HS-5 (cell line): ENCODE measurements at regions not wholly inside any gene's neighbourhood (a gene's known extent, or its start where the extent isn't known, plus 50 kb on each side); places are given as distances from the start of the nearest gene placed in this dataset.
A peak's percentile ranks its signal among the peaks of the same experiment; 100 is the strongest.

Source experiments
- DNase-seq: peaks from one replicate; pipeline ENCODE4 v3.0.0-alpha.2; 2012; ENCODE audit warnings: low read depth

DNA sequence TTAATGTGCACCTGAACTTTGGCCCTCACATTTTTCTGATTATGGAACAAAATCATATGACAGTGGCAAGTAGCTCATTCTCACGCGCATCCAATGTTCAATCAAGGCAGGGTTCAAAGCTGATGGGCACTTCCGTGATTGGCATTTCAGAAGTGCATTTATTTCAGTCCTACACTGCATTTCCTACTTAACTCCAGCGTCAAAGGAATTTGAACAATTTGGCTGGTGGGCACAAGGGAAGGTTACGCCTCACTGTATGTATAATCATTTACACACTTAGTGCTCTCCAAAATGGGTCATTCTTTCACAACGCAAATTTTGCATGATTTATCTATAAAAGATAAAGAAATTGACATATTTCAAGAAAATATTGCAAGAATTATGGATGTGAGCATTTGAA lies 167.9 kb upstream of the VLDLR start:
- no peak for DNase-seq

DNA sequence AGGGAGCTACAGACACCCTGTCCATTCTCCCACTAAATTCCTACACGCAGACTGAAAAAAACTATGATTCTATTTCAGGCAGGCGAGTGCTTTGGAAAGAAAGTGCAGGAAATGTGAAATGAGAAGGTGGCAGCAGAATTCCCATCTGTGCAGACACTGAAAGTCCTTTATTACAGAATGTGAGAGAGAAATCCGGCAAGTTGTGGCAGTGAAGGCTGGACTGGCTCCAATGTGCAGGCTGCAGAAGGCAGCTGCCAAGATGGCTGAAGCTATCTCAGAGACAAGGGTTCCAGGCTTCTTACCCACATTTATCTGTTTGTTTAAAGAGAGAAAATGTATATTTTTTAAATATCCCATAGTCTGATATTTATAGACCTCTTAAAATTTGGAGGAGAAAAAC lies 161.8 kb upstream of the VLDLR start:
- no peak for DNase-seq

DNA sequence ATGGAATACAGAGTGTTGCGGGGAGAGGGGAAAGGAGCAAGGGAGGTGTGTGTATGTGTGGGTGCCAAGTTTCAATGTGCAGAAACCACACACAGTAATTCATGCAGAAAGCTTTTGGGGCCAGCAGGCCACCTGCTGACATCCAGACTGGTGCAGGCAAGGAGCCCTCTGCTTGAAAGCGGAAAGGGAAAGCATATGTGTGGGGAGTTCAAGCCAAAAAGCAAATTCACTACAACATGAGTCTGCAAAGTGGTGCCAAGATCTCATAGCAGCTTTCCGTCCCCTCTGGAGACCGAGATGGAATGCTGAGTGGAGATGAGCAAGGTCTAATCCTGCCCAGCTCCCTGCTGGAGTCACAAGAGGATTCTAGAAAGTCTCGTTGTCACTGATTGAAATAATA lies 159.7 kb upstream of the VLDLR start:
- DNase-seq, result no peak

DNA sequence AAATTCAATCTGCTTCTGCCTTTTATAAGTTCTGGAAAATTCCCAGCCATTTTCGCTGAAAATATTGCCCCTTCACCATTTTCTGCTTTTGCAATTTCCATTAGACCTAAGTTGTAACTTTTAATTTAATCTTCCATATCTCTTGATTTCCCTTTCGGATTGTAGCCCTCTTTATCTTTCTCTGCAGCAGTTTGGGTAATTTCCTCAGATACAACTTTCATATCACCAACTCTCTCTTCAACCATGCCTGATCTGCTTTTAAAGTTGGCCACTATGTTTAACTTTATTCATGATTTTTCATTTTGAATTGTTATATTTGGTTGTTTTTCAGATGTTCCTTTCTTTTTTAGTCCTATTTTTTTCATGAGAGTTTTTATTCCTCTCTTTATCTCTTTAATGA lies 157.0 kb upstream of the VLDLR start:
- DNase-seq, result no peak

DNA sequence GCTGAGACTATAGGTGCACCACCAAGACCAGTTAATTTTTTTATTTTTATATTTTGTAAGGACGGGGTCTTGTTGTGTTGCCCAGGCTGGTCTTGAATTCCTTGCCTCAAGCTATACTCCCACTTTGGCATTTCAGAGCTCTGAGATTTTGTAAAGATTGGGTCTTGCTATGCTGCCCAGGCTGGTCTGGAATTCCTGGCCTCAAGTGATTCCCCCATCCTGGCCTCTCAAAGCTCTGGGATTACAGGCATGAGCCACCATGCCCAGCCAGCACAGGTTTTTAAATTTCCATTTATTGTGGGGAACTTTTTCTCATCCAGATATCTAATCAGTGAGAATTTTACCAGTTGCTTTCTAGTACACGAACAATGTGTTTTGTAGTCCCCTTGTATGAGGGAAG lies 156.1 kb upstream of the VLDLR start:
- no peak for DNase-seq

DNA sequence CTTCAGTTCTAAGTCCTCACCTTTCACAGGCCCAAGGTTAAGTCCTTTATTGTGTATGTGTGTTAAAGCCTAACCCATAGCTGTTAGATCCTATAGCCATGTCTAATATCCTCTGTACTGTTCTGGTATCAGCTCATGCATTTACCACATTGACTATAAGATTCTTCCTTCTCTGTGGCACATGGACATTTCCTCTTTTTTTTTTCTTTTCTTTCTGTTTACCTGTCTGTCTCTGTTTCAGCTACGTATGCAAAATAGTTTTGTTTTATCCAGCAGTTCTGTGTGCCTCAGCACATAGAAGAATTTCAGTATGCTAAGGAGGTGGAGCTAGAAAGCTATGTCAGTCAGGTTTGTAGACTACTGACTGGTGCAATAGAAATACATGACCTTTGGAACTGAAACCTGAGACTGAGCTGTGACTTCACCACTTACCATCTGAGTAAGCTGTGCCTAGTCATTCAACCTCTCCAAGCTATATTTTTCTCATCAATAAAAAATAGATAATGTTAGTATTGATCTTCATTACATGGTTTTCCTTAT lies 155.6 kb upstream of the VLDLR start:
- DNase-seq, result no peak

DNA sequence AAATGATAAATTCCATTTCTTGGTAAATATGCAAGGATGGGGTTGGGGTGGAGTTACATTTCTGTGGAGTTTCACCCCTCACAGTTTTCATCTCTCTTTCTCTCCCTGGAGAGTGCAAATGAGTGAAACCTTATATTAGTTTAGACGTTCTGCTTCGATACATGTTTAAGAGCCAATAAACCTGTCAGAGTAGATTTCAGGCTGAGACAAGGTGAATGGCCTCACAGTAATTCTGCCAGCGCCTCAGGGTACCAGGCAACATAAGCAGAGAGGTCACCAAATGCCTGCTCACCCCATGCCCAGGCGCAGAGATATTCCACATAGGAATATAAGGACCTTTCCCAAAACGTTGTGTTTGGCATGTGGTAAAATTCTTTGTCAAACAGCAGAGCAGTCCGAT lies 154.9 kb upstream of the VLDLR start:
- DNase-seq, result no peak

DNA sequence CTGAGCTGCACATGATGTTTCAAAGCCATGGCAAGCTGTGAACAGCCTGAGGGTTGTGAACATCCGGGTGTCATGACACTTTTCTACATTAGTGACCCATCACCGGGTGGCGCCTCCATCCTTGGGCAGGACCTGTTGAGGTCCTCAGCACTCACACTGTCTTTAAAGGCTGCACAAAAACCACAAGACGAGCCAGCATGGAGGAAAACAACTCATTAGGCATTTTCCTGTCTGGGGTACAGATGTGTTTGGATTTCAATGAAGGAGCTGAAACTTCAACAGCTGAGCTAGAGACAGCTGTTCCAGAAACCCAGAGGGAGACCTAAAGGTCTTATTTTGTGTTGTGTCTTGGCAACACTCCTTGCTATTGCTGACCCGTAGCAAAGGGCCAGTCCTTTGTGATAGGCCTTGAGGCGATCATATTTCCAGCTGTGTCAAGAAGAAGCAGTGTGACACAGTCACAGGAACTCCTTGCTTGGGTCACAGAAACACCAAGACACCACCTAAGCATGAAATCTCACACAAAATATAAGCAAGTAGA lies 151.8 kb upstream of the VLDLR start:
- DNase-seq, result no peak

DNA sequence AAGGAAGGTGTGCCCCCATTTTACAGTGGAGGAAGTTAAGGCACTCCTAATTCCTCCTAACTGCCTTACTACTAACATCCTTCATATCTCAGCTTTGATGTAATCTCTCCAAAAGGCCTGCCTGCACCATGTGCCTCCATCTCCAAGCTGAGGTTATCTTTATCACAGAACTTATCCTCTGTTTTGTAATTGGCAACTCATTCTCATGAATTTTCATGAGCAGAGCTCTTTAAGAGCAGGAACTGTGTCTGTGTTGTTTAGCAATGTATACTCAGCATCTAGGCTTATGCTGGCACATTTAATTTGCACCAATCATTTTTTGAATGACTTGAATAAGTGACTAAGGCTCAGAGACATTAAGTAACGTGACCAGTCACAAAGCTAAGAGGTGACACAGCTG lies 147.9 kb upstream of the VLDLR start:
- no peak for DNase-seq

DNA sequence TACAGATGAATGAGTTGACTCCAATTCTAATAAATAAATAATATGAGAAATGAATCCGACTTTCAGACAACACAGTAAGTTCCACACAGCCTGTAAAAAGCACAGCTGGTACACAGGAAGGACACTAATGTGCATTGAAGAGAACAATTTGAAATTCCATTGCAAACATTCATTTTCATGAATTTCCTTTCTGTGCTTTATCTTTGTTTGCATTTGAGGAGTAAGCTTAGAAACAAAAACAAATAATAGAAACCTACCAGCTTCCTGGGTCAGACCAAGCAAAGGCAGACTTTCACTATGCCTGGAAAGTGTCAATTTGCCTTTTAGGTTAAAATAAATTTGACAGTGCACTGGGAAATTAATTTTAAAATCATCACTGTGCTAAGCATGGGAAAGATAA lies 143.8 kb upstream of the VLDLR start:
- no peak for DNase-seq

DNA sequence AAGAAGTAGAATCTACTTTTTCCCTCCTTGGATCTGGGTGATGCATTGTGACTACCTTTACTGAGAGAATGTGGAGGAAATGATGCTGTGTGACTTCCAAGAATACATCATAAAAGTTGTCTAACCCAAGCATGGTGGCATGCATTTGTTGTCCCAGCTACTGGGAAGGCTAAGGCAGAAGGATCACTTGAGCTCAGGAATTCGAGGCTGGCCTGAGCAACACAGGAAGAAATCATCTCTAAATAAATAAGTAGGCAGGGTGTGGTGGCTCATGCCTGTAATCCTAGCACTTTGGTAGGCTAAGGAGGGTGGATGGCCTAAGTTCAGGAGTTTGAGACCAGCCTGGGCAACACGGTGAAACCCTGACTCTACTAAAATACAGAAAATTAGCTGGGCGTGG lies 143.2 kb upstream of the VLDLR start:
- no peak for DNase-seq

DNA sequence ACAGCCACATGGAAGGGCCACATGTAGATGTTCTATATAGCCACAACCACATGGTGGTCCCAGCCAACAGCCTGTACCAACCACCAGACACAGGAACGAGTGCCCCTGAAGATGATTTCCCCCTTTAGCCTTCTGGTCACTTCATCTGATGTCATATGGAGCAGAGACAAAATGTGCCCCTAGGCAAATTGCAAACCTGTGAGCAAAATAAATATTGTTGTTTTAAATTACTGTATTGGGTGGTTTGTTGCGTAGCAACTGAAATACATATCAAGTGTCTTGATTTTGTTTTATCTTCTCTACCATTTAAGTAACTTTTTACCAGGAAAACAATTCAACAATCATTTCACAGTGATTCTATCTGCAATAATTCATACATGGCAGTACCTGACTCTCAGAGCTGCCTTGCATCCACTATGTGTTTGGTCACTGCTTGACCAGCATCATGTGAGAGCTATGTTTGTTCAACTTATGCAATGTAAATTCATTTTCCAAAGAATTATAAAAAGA lies 142.5 kb upstream of the VLDLR start:
- no peak for DNase-seq

DNA sequence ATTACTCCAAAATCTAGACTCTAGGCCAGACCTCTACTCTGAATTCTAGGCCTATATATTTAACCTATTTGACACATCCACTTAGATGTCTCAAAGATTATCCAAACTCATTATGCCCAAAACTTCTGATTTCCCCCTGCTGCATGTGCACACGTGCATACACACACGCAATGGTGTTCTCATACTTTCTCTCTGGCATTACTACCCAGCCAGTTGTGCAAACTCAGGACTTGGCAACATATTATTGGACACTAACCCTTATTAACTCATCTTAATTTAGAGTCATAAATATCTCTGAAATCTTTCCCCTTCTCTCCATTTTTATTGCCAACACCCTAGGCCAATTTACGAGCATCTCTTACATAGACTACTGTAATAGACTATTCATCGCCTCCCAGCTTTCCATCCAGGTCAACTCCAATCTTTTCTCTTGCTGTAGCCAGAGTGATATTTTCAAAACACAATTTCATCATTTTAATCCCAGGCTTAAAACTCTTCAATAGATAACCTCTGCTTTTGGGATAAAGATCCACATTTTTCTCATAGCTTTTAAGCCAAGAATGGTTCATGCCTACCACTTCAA lies 141.2 kb upstream of the VLDLR start:
- DNase-seq, result no peak

DNA sequence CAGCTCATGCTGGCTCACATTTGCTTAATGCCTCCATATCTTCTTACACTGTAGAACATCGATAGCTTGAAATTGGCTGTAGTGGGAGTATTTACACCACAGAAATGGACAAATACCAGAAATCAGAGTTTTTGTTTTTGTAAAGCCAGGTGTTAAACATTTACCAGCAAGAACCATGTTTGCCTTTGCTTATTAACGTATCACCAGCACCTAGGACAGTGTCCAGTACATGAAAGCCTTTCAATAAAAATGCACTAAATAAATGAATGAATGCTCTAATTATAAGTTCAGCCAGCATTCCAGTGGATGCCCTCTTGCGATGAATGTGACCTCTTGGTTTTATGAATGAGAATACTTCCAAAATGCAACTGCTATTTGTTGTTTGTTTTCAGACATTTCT lies 140.4 kb upstream of the VLDLR start:
- no peak for DNase-seq

DNA sequence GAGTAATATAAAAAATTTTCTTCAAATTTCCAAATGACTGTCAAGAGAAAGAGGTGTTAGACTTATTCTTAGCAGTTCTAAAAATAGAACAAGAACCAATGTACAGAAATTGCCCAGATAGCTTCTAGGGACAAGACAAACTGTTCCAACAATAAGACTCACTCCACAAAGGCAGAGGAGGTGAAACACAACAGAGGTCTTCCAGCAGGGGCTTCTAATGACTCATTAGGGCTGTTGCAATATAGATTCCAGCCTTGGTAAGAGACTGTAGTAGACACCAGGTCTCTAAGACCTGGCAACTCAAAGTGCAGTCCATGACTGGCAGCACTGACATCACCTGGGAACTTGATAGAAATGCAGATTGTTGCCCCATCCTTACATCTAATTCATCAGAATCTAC lies 134.6 kb upstream of the VLDLR start:
- DNase-seq, result no peak

DNA sequence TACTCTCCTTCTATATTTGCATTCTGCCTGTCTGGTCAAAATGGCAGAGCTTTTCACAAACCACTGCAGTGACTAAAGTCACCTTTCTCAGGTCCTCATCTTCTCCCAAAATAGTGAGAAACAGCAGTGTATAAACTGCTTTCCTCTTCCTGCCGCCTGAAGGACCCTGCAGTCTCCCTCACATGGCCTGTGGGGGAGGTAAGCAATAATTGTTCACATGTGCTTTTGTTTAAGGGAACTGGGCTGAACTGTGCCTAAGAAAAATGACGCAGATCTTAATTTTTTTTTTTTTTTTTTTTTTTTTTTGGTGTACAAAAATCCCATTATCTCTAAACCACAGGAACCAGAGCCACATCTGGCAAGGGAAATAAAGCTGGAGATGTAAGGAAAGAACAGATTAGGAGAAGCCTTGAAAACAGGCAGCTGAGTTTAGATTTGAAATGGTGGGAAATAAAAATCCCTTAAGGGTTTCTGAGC lies 131.7 kb upstream of the VLDLR start:
- DNase-seq, result no peak

DNA sequence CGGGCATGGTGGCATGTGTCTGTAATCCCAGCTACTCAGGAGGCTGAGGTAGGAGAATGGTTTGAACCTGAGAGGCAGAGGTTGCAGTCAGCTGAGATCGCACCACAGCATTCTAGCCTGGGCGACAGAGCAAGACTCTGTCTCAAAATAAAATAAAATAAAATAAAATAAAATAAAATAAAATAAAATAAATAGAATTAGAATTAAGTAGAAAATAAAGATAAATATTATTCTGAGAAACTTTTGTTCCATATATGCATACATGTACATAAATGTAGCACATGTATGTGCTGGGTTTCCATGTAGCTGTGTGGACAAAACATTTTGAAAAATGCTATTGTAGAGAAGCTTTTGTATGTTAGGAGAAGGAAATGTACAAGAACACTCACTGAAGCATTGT lies 129.4 kb upstream of the VLDLR start:
- no peak for DNase-seq

DNA sequence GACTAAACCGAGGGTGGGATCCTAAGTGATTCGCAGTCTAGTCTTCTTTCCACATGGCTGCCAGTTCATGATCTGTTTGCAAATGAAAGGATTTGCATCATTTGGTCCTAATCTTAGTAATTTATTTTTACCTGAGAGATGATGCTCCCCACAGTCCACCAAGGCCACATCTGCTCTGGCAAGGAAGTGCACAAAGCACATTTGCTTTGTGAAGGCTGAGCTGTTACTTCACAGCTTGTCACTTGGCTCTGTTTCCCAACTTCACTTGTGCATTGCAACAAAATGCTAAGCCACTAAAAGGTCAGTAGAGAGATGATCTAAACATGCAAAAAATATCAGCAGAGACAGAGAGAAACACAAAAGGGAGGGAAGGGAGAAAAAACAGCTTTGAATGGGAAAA lies 128.5 kb upstream of the VLDLR start:
- no peak for DNase-seq

DNA sequence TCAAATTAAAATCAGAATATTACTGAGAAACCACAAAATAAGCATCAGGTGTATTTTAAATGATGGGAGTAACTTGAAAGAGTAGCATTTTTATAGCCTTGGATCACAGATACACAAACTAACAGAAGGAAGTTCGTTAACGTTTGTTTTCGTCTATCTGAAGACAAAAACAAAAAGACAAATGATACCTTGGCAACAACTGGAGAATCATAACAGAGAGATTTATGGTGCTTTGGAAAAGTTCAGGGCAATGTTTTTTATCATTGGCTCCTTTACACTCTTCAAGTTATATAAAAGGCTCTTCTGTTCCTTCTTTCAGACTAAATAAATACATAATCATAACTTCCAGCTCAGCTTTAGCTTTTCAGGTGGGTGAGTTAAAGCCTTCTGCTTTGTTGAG lies 128.1 kb upstream of the VLDLR start:
- no peak for DNase-seq

DNA sequence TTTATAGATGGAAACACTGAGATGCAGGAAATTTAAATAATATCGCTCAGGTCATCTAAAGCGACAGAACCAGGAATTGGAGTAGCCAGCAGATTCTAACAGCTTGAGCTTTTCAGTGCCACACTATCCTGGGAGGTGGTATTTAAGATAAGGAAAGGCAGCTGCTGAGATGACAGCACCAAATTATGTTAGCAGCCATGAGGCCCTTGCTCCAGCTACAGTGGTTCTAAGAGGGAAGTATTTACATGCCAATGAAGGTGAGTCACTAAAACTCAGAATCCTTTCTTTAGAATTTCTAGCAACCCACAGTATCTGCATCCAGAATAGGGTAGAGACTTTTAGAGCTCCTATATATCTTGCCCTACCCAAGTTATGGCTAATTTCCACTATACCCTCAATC lies 127.0 kb upstream of the VLDLR start:
- peak; percentile 46 for DNase-seq

DNA sequence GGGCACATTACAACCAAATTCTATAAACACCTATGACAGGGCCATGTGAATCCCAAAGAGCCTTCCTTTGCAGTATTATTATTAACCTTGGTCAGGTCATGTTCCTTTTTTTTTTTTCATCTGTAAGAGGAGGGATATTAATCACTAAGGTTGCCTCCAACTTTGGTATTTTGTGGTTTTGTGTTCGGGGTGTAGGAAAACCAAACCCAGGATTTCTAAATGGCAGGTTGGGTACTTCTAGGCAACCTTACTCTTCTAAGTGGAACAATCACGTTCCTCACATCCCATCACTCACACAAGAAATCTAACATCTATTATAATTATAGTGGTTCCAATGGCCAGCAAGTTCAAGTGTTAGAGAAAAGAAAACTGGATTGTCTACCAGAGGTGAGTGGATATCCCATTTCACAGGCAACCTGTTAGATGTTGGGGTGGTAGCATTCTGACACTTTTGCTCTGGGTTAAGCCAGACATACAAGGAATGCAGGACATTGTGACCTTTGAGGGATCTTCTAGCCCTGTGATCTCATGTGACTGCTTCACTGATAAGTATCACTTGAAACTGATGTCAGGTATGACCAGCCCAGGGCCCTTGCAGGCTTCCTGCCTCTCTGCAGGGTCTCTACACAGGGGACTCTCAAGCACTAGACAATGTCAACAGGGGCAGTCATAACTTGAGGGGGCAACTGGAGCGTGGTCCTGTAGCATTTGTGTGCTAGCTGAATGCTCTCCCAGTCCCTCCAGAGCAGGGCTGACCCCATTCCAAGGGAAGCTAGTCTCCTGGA lies 126.2 kb upstream of the VLDLR start:
- no peak for DNase-seq

DNA sequence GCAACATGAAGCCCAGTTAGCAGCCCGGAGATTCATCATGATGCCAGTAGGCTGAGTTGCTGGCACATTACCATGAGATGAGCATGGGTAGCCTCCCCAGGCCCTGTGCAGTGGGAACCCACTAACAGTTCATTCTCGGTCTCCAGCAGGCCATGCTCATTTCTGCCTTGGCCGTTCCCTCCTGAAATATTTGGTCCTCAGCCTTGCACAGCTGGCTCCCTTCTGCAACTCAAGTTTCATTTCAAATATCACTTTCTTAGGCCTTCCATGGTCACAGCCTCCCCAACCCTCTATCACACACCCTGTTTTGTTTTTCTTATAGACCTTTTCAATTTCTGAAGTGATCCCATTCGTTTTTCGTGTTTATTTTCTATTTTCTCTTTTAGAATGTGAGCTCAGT lies 125.4 kb upstream of the VLDLR start:
- no peak for DNase-seq

DNA sequence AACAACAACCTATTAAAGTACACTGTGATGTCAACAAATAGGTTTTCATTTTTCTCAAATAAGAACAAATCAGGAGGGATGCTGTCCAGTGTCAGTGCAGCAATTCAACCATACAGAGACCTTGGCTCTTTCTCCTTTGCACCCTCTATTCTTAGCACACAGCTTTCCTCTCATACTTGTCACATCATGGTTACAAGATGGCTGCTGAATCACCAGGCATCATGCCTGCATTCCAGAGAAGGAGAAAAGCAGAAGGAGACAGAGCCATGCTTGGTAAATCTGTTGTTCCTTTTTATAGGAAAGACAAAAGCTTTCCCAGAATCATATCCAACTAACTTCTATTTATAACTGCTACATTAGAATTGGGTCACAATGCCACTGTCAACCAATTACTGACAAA lies 124.7 kb upstream of the VLDLR start:
- no peak for DNase-seq
